ENCODE measurements at regions not wholly inside any gene's neighbourhood (a gene's known extent, or its start where the extent isn't known, plus 50 kb on each side); places are given as distances from the start of the nearest gene placed in this dataset.
"Not testable (repeated sequence)": the region's sequence is repeated elsewhere in the genome, so short reads cannot be mapped to it uniquely, and the experiment has no call there.

GRCh38 chr6:85948481-85948880 lies 305.8 kb upstream of the SYNCRIP start:
- no peak for ATAC-seq (replicated peaks)
- H3K4me1 Mint-ChIP-seq (ENCODE audit: low read depth in 2 of 2) = no peaks in the 10 kb centered on the region
- no peaks in the 10 kb centered on the region for H3K9me3 Mint-ChIP-seq
- no peak overlapping the region for H3K27ac Mint-ChIP-seq
- no peak overlapping the region for H3K4me3 Mint-ChIP-seq
- no peak for DNase-seq
- no peaks in the 10 kb centered on the region for H3K36me3 Mint-ChIP-seq (ENCODE audit: insufficient read depth)
- no peaks in the 10 kb centered on the region for H3K27me3 Mint-ChIP-seq

DNA sequence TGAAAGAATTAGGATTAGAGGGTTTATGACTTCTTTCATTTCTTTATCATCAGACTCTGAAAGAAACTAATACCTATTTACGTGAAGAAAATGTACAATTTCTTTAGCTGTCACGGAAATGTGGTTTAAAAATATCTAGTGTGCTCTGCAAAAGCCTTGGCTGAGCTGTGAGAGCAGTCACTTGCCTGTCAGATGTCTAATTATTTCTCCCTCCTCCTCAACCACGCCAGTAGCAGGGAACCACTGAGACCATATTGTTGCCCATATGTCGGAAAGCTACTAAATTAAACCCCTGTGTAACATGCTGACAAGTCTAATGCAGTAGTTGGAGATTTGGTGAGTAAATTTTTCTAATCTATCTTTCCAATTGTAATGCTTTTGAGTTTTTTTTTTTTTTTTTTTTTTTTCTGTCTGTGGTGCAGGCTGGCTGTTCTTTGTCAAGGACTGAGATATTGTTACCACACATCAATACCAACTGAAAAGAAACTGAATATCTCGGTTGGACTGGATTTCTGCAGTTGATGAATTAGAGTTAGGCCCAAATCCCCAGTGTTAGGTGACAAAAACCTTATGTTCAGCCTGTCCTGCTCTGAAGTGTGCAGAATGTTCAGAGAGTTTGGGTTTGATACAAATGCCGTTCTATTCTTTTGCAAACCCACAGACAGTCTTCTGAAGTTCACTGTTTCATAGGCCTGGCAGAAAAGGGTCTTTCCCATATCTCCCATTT lies 302.9 kb upstream of the SYNCRIP start:
- Mint-ChIP-seq H3K27ac (no peak overlapping the region), H3K27me3 (no peaks in the 10 kb centered on the region), H3K4me3 (no peak overlapping the region), H3K9me3 (no peaks in the 10 kb centered on the region), H3K4me1 (ENCODE audit: low read depth in 2 of 2) (no peaks in the 10 kb centered on the region), H3K36me3 (ENCODE audit: insufficient read depth) (no peaks in the 10 kb centered on the region)
- ATAC-seq (replicated peaks) = no peak
- DNase-seq = no peak

DNA sequence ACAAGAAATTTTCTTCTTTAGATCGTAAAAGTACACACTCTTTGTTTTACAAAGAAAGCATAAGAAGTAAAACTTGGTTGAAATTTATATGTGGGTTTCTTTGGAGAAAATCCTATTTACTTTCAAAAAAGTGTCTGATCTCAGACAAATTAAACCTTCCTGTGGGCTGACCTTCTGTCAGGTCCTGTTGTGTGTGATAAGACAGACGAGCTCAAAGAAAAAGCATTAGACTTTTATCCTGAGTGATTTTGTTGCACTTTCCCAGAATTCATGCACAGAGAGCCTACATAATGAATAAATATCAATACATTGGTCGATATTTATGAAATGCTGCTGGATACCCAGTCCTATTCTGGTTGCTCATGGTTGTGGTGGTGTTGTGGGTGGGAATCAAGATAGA lies 302.1 kb upstream of the SYNCRIP start:
- no peak for DNase-seq
- no peak overlapping the region for H3K27ac Mint-ChIP-seq
- no peaks in the 10 kb centered on the region for H3K27me3 Mint-ChIP-seq
- no peaks in the 10 kb centered on the region for H3K36me3 Mint-ChIP-seq (ENCODE audit: insufficient read depth)
- no peak for ATAC-seq (replicated peaks)
- no peaks in the 10 kb centered on the region for H3K4me1 Mint-ChIP-seq (ENCODE audit: low read depth in 2 of 2)
- no peak overlapping the region for H3K4me3 Mint-ChIP-seq
- no peaks in the 10 kb centered on the region for H3K9me3 Mint-ChIP-seq

DNA sequence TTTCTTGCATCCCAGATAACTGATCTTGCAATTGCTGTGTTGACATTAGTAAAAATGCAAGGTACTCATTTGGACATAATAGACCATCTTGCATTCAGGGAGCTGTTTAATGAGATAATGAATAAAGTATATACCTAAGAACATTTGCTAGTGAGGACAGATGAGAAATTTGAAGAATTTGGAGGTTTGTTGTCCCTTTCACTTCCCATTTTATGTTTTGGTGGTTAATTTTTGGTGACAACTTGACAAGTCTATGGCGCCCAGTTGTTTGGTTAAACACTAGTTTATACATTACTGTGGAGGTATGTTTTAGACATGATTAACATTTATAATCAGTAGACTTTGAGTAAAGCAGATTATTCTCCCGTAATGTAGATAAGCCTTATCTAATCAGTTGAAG lies 300.2 kb upstream of the SYNCRIP start:
- Mint-ChIP-seq H3K27me3 (no peaks in the 10 kb centered on the region), H3K27ac (no peak overlapping the region), H3K4me1 (ENCODE audit: low read depth in 2 of 2) (no peaks in the 10 kb centered on the region), H3K4me3 (no peak overlapping the region), H3K9me3 (peaks cover 0 to 3% of the 10 kb centered on the region in 2 donors), H3K36me3 (ENCODE audit: insufficient read depth) (no peaks in the 10 kb centered on the region)
- no peak for ATAC-seq (replicated peaks)
- DNase-seq = no peak

DNA sequence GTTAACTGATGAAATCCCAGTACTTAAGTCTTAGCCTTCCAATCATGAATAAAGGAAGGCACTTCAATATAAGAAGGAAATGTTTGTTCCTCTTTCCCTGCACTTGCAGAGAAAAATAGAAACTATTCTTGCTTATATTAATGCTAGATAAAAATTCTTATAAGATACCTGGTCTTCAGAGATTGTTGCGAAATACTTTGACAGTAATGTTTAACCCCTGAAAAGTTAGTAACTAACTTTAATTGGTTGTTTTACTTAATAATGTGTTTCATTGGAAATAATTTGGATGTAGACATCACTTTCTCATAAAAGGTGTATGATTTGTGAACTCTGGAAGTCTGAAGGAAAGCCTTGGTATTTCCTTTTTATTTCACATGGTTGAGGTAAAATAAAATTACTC lies 294.2 kb upstream of the SYNCRIP start:
- H3K9me3 Mint-ChIP-seq = peaks cover 3 to 12% of the 10 kb centered on the region in 2 donors
- ATAC-seq (replicated peaks) = no peak
- no peak overlapping the region for H3K27ac Mint-ChIP-seq
- no peak for DNase-seq
- no peaks in the 10 kb centered on the region for H3K36me3 Mint-ChIP-seq (ENCODE audit: insufficient read depth)
- H3K4me3 Mint-ChIP-seq = no peak overlapping the region
- no peaks in the 10 kb centered on the region for H3K4me1 Mint-ChIP-seq (ENCODE audit: low read depth in 2 of 2)
- H3K27me3 Mint-ChIP-seq = no peaks in the 10 kb centered on the region

- ATAC-seq (replicated peaks) = no peak
- H3K9me3 Mint-ChIP-seq = no peaks in the 10 kb centered on the region
- no peak for DNase-seq
- H3K36me3 Mint-ChIP-seq (ENCODE audit: insufficient read depth) = no peaks in the 10 kb centered on the region
- no peaks in the 10 kb centered on the region for H3K27me3 Mint-ChIP-seq
- no peak overlapping the region for H3K4me3 Mint-ChIP-seq
- H3K4me1 Mint-ChIP-seq (ENCODE audit: low read depth in 2 of 2) = no peaks in the 10 kb centered on the region
- H3K27ac Mint-ChIP-seq = no peak overlapping the region
Measured at GRCh38 chr6:85923013-85923430, 280.3 kb upstream of the SYNCRIP start.

DNA sequence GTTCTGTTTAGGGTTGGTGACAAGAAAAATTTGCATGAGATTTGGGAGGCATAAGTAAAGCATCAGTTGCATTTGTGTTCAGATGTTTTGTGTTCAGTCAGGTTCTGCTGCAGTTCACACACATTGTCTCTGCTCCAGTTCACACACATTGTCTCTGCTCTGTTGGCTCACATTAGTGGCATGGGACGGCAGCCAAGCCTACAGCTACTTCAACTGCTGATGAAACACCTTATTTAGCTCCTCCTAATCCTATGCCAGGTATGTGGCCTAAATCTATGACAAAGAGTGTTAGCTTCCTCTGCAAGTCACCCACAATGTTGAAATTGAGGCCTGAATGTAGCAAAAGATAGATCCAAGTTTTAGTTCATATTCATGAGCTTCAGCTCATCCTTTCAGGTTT lies 278.1 kb upstream of the SYNCRIP start:
- H3K9me3 Mint-ChIP-seq = no peaks in the 10 kb centered on the region
- no peak overlapping the region for H3K27ac Mint-ChIP-seq
- H3K36me3 Mint-ChIP-seq (ENCODE audit: insufficient read depth) = no peaks in the 10 kb centered on the region
- H3K4me1 Mint-ChIP-seq (ENCODE audit: low read depth in 2 of 2) = no peaks in the 10 kb centered on the region
- H3K4me3 Mint-ChIP-seq = no peak overlapping the region
- DNase-seq = no peak
- ATAC-seq (replicated peaks) = no peak
- H3K27me3 Mint-ChIP-seq = no peaks in the 10 kb centered on the region

GRCh38 chr6:85917522-85917921 lies 274.8 kb upstream of the SYNCRIP start:
- no peaks in the 10 kb centered on the region for H3K36me3 Mint-ChIP-seq (ENCODE audit: insufficient read depth)
- no peak overlapping the region for H3K27ac Mint-ChIP-seq
- ATAC-seq (replicated peaks) (no peak), DNase-seq (no peak)
- no peaks in the 10 kb centered on the region for H3K4me1 Mint-ChIP-seq (ENCODE audit: low read depth in 2 of 2)
- no peaks in the 10 kb centered on the region for H3K27me3 Mint-ChIP-seq
- peaks cover 0 to 2% of the 10 kb centered on the region in 2 donors for H3K9me3 Mint-ChIP-seq
- H3K4me3 Mint-ChIP-seq = no peak overlapping the region

- Mint-ChIP-seq H3K4me1 (ENCODE audit: low read depth in 2 of 2) (no peaks in the 10 kb centered on the region), H3K27me3 (no peaks in the 10 kb centered on the region), H3K9me3 (peaks cover 1 to 2% of the 10 kb centered on the region in 2 donors), H3K4me3 (no peak overlapping the region), H3K27ac (no peak overlapping the region), H3K36me3 (ENCODE audit: insufficient read depth) (no peaks in the 10 kb centered on the region)
- DNase-seq (no peak), ATAC-seq (replicated peaks) (no peak)
Measured at GRCh38 chr6:85913001-85913400, 270.3 kb upstream of the SYNCRIP start.

DNA sequence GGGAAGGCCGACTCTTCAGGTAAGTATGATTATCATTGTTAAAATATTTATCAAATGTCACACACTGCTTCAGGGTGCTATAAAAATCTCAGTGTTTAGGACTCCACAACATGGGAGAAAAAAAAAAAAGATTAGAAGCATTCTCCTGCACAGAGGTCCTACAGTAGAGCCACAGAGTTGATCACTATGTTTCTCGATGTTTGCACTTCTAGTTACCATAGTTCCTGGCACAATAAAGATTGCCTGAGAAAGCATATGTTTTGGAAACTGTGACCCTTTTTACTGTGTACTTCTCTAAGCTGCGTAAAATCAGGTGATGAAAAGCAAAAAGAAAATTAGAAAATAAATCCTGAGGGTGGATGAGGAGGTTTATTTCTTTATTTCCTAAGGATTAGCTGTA lies 269.9 kb upstream of the SYNCRIP start:
- Mint-ChIP-seq H3K27ac (no peak overlapping the region), H3K4me1 (ENCODE audit: low read depth in 2 of 2) (no peaks in the 10 kb centered on the region), H3K9me3 (peaks cover 2 to 5% of the 10 kb centered on the region in 2 donors), H3K4me3 (no peak overlapping the region), H3K36me3 (ENCODE audit: insufficient read depth) (no peaks in the 10 kb centered on the region), H3K27me3 (no peaks in the 10 kb centered on the region)
- no peak for DNase-seq
- ATAC-seq (replicated peaks) = no peak

DNA sequence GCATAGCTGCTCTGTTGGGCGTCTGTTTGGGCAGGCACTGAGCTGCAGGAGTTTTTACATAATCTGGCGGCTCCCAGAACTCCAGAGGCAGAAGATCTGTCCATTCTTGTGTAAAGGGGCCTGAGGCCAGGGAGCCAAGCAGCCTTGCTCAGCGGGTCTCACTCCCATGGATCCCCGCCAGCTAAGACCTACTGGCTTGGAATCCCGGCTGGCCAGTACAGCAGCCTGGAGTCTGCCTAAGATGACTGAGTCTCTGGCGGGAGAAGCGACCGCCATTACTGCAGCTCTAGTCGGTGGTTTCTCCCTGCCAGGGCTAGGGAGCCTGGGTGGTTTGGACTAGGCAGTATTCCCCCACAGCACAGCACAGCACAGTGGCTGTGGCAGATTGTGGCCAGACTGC lies 268.4 kb upstream of the SYNCRIP start:
- DNase-seq (no peak), ATAC-seq (replicated peaks) (no peak)
- no peaks in the 10 kb centered on the region for H3K27me3 Mint-ChIP-seq
- H3K27ac Mint-ChIP-seq = no peak overlapping the region
- no peaks in the 10 kb centered on the region for H3K36me3 Mint-ChIP-seq (ENCODE audit: insufficient read depth)
- peaks cover 2 to 9% of the 10 kb centered on the region in 2 donors for H3K9me3 Mint-ChIP-seq
- H3K4me3 Mint-ChIP-seq = no peak overlapping the region
- H3K4me1 Mint-ChIP-seq (ENCODE audit: low read depth in 2 of 2) = no peaks in the 10 kb centered on the region

- not testable (repeated sequence) for H3K27me3 Mint-ChIP-seq; H3K27ac Mint-ChIP-seq; H3K9me3 Mint-ChIP-seq; H3K4me3 Mint-ChIP-seq; H3K4me1 Mint-ChIP-seq (ENCODE audit: low read depth in 2 of 2); ATAC-seq (replicated peaks); DNase-seq; H3K36me3 Mint-ChIP-seq (ENCODE audit: insufficient read depth)
Measured at GRCh38 chr6:85908120-85908519, 265.4 kb upstream of the SYNCRIP start.

- H3K4me1 Mint-ChIP-seq (ENCODE audit: low read depth in 2 of 2) = no peaks in the 10 kb centered on the region
Measured at GRCh38 chr6:85892346-85892745, 249.7 kb upstream of the SYNCRIP start.

GRCh38 chr6:85887461-85887860 lies 244.8 kb upstream of the SYNCRIP start:
- Mint-ChIP-seq H3K36me3 (ENCODE audit: insufficient read depth) (no peaks in the 10 kb centered on the region), H3K4me1 (ENCODE audit: low read depth in 2 of 2) (no peaks in the 10 kb centered on the region), H3K27ac (no peak overlapping the region), H3K27me3 (peaks cover 0 to 7% of the 10 kb centered on the region in 2 donors), H3K9me3 (peaks cover 2 to 11% of the 10 kb centered on the region in 2 donors), H3K4me3 (no peak overlapping the region)
- ATAC-seq (replicated peaks) (no peak), DNase-seq (no peak)

More at GRCh38 chr6:85892346-85892745, 249.7 kb upstream of the SYNCRIP start:
- ATAC-seq (replicated peaks) (no peak), DNase-seq (no peak)
- peaks cover 0 to 7% of the 10 kb centered on the region in 2 donors for H3K27me3 Mint-ChIP-seq
- peaks cover 2 to 11% of the 10 kb centered on the region in 2 donors for H3K9me3 Mint-ChIP-seq
- no peak overlapping the region for H3K27ac Mint-ChIP-seq
- no peak overlapping the region for H3K4me3 Mint-ChIP-seq
- H3K36me3 Mint-ChIP-seq (ENCODE audit: insufficient read depth) = no peaks in the 10 kb centered on the region
